ENCODE measurements at regions not wholly inside any gene's neighbourhood (a gene's known extent, or its start where the extent isn't known, plus 50 kb on each side); places are given as distances from the start of the nearest gene placed in this dataset.

- H3K36me3 ChIP-seq = no peaks in the 10 kb centered on the region
- no peaks in the 10 kb centered on the region for H3K9me3 ChIP-seq (ENCODE audit: low read depth)
- no peak for TF ChIP-seq CTCF (IDR thresholded peaks at IDR 0.05; ENCODE audit: low read depth, low read length)
- H3K4me1 ChIP-seq (ENCODE audit: low read depth) = no peaks in the 10 kb centered on the region
- no peak for DNase-seq (ENCODE audit: low read depth in 1 of 2, low spot score in 1 of 2)
- H3K27ac ChIP-seq = no peak overlapping the region
- no peaks in the 10 kb centered on the region for H3K27me3 ChIP-seq
- no peak overlapping the region for H3K4me3 ChIP-seq
Observed at GRCh38 chr4:67133162-67133561, 412.1 kb downstream of the CENPC start.

- no peak for DNase-seq (ENCODE audit: low read depth in 1 of 2, low spot score in 1 of 2)
- TF ChIP-seq CTCF (IDR thresholded peaks at IDR 0.05; ENCODE audit: low read depth, low read length) = no peak
- H3K36me3 ChIP-seq = no peaks in the 10 kb centered on the region
- no peak overlapping the region for H3K4me3 ChIP-seq
- no peaks in the 10 kb centered on the region for H3K27me3 ChIP-seq
- H3K9me3 ChIP-seq (ENCODE audit: low read depth) = no peaks in the 10 kb centered on the region
- no peak overlapping the region for H3K27ac ChIP-seq
- H3K4me1 ChIP-seq (ENCODE audit: low read depth) = no peaks in the 10 kb centered on the region
Observed at GRCh38 chr4:67131224-67131623, 414.1 kb downstream of the CENPC start.

GRCh38 chr4:67130411-67130810 is 414.9 kb downstream of the CENPC start:
- Histone ChIP-seq H3K36me3 (no peaks in the 10 kb centered on the region), H3K4me3 (no peak overlapping the region), H3K4me1 (ENCODE audit: low read depth) (no peaks in the 10 kb centered on the region), H3K27ac (no peak overlapping the region), H3K27me3 (no peaks in the 10 kb centered on the region), H3K9me3 (ENCODE audit: low read depth) (no peaks in the 10 kb centered on the region)
- no peak for DNase-seq (ENCODE audit: low read depth in 1 of 2, low spot score in 1 of 2)
- no peak for TF ChIP-seq CTCF (IDR thresholded peaks at IDR 0.05; ENCODE audit: low read depth, low read length)

GRCh38 chr4:67126570-67126969 is 418.7 kb downstream of the CENPC start:
- Histone ChIP-seq H3K27me3 (no peaks in the 10 kb centered on the region), H3K36me3 (no peaks in the 10 kb centered on the region), H3K27ac (no peak overlapping the region), H3K4me3 (no peak overlapping the region), H3K4me1 (ENCODE audit: low read depth) (no peaks in the 10 kb centered on the region), H3K9me3 (ENCODE audit: low read depth) (no peaks in the 10 kb centered on the region)
- no peak for TF ChIP-seq CTCF (IDR thresholded peaks at IDR 0.05; ENCODE audit: low read depth, low read length)
- no peak for DNase-seq (ENCODE audit: low read depth in 1 of 2, low spot score in 1 of 2)

DNA sequence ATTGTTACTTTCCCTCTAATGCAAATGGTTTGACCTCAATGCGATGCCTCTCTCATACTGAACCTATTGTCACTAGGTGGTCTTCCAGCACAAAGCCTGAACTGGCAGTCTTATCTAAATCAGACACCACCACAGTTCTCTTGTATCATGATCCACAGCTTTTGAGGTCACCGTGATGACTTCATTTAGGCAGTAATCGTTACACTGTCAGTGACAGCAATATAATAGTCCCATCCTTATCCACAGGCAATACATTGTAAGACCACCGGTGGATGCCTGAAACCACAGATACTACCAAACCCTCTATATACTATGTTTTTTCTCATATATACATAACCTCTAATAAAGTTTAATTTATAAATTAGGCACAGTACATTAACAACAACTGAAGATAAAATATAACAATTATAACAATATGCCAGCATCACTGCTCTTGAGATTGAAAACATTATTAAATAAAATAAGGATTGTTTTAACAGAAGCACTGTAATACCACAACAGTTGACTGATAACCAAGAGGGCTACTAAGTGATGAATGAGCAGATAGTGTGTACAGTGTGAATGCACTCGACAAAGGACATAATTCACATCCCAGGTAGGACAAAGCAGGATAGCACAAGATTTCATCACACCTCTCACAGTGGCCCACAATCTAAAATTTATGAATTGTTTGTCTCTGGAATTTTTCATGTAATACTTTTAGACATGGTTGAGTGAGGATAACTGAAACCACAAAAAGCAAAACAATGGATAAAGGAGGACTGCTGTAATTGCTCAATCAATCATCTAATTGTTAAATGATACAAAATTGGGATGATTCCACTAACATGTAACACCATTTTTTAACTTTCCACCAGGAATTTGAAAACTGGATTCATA is 419.4 kb downstream of the CENPC start:
- no peaks in the 10 kb centered on the region for H3K4me1 ChIP-seq (ENCODE audit: low read depth)
- H3K27ac ChIP-seq = no peak overlapping the region
- no peaks in the 10 kb centered on the region for H3K27me3 ChIP-seq
- no peak for DNase-seq (ENCODE audit: low read depth in 1 of 2, low spot score in 1 of 2)
- no peaks in the 10 kb centered on the region for H3K9me3 ChIP-seq (ENCODE audit: low read depth)
- TF ChIP-seq CTCF (IDR thresholded peaks at IDR 0.05; ENCODE audit: low read depth, low read length) = no peak
- H3K36me3 ChIP-seq = no peaks in the 10 kb centered on the region
- no peak overlapping the region for H3K4me3 ChIP-seq
